B cell (primary cell): ENCODE measurements at regions not wholly inside any gene's neighbourhood (a gene's known extent, or its start where the extent isn't known, plus 50 kb on each side); places are given as distances from the start of the nearest gene placed in this dataset.

Experiments
- ATAC-seq: fragments of 200-7000 bp; cut with Tn5 transposase; one replicate; pipeline ENCODE4 v1.10.0; 2021; ENCODE audit warnings: low read depth, mild to moderate bottlenecking, moderate number of reproducible peaks, moderate library complexity
- CTCF ChIA-PET: fragments of 350-600 bp; sonication (Branson Sonifier 250); formaldehyde crosslinking; loops from one replicate; lab custom pipeline; 2021; ENCODE audit warnings: antibody characterized with exemption, inconsistent platforms; lab: Charles Lee
- POLR2A ChIA-PET: fragments of 350-600 bp; sonication (Branson Sonifier 250); formaldehyde crosslinking; loops from one replicate; lab custom pipeline; 2021; ENCODE audit warnings: antibody characterized with exemption; lab: Charles Lee
- DNase-seq: peaks from one replicate; pipeline ENCODE4 v3.0.0; 2013
- H2AFZ ChIP-seq: 2 replicates; pipeline ENCODE4 v1.6.1; 2012; ENCODE audit warnings: mild to moderate bottlenecking, low read depth, low read length; ENCODE audit not compliant: insufficient read depth, poor library complexity, severe bottlenecking
- H3K27ac ChIP-seq, 2 donors: 1 replicate in 1 of 2; 2 replicates in 1 of 2; pipeline ENCODE4 v1.5.1; 2012 to 2013; ENCODE audit warnings: low read length in 2 of 2, mild to moderate bottlenecking in 2 of 2, moderate library complexity in 1 of 2
- H3K27me3 ChIP-seq, 4 experiments: fragments of 200-600 bp in 1 of 4; sonication (generic) in 1 of 4; replicated peaks in 1 of 4; 1 replicate in 2 of 4; 2 replicates in 2 of 4; pipeline versions ENCODE4 v1.6.1 to v1.7.0; 2013 to 2016; ENCODE audit warnings: low read length in 3 of 4, mild to moderate bottlenecking in 2 of 4, mixed read lengths in 1 of 4, moderate library complexity in 1 of 4; ENCODE audit not compliant: insufficient read depth in 4 of 4, control insufficient read depth in 3 of 4; ENCODE audit errors: control extremely low read depth in 1 of 4
- H3K36me3 ChIP-seq, 2 experiments: replicated peaks in 1 of 2; 1 replicate in 1 of 2; 2 replicates in 1 of 2; pipeline versions ENCODE4 v1.6.1 to v1.7.1; 2013; ENCODE audit warnings: low read length in 1 of 2; ENCODE audit not compliant: insufficient read depth in 2 of 2, control insufficient read depth in 1 of 2; ENCODE audit errors: control extremely low read depth in 1 of 2, extremely low read depth in 1 of 2
- H3K4me1 ChIP-seq, 2 donors: fragments of 200-600 bp in 1 of 2; sonication (generic) in 1 of 2; 1 replicate in 1 of 2; 2 replicates in 1 of 2; pipeline versions ENCODE4 v1.5.1 to v1.6.1; 2013 to 2017; ENCODE audit warnings: low read length in 2 of 2; ENCODE audit not compliant: control insufficient read depth in 2 of 2, insufficient read depth in 2 of 2
- H3K4me2 ChIP-seq: replicated peaks from 2 replicates; pipeline ENCODE3; 2012; ENCODE audit warnings: mild to moderate bottlenecking, low read depth, low read length; ENCODE audit not compliant: poor library complexity, severe bottlenecking
- H3K4me3 ChIP-seq, 5 experiments: fragments of 200-600 bp in 1 of 5; sonication (generic) in 1 of 5; 1 replicate in 3 of 5; 2 replicates in 2 of 5; pipeline versions ENCODE4 v1.5.1 to v1.7.0; 2011 to 2016; ENCODE audit warnings: low read length in 4 of 5, mild to moderate bottlenecking in 4 of 5, low read depth in 2 of 5, control low read depth in 1 of 5, moderate library complexity in 1 of 5; ENCODE audit not compliant: insufficient read depth in 1 of 5; ENCODE audit errors: control extremely low read depth in 1 of 5, extremely low read depth in 1 of 5
- H3K79me2 ChIP-seq: fragments of 200-600 bp; sonication (generic); one replicate; pipeline ENCODE4 v1.6.0; 2016; ENCODE audit warnings: low read length; ENCODE audit not compliant: control insufficient read depth, insufficient read depth
- H3K9ac ChIP-seq: fragments of 200-600 bp; sonication (generic); 2 replicates; pipeline ENCODE4 v1.6.1; 2017; ENCODE audit warnings: mild to moderate bottlenecking, low read length, moderate library complexity
- H3K9me3 ChIP-seq, 3 donors: one replicate each; pipeline versions ENCODE4 v1.6.1 to v1.7.1; 2013; ENCODE audit warnings: low read length in 2 of 3; ENCODE audit not compliant: control insufficient read depth in 2 of 3, insufficient read depth in 1 of 3; ENCODE audit errors: control extremely low read depth in 1 of 3
- H4K20me1 ChIP-seq: 2 replicates; pipeline ENCODE4 v1.6.0; 2012; ENCODE audit warnings: mild to moderate bottlenecking, low read length; ENCODE audit not compliant: insufficient read depth, control insufficient read depth, poor library complexity, severe bottlenecking
- H3K27ac Mint-ChIP-seq: one replicate; pipeline ENCODE4 v1.8.0; 2021; ENCODE audit warnings: mixed read lengths
- H3K27me3 Mint-ChIP-seq: one replicate; pipeline ENCODE4 v1.8.0; 2021; ENCODE audit warnings: mixed read lengths
- H3K4me1 Mint-ChIP-seq: one replicate; pipeline ENCODE4 v1.8.0; 2021; ENCODE audit warnings: mixed read lengths
- H3K4me3 Mint-ChIP-seq: one replicate; pipeline ENCODE4 v1.8.0; 2021; ENCODE audit warnings: mixed read lengths
- H3K9me3 Mint-ChIP-seq: one replicate; pipeline ENCODE4 v1.8.0; 2022; ENCODE audit warnings: mixed read lengths; ENCODE audit not compliant: insufficient read depth
- EZH2 ChIP-seq: IDR thresholded peaks from 2 replicates; pipeline ENCODE4 v1.6.1; 2012; ENCODE audit warnings: borderline replicate concordance, low read depth, mild to moderate bottlenecking, moderate library complexity, low read length; ENCODE audit not compliant: insufficient read depth, poor library complexity, severe bottlenecking
- WGBS: methylation state at CpG from one replicate; pipeline ENCODE4 v1.1.5; 2013; ENCODE audit warnings: missing lambda C conversion rate; ENCODE audit not compliant: insufficient coverage; 5-methylcytosine and 5-hydroxymethylcytosine counted together
- intact Hi-C: fragments of 100-400 bp; cut with micrococcal nuclease; formaldehyde crosslinking; loops from one replicate; pipeline ENCODE4 v1.10.0; 2022
- TF ChIP-seq, protein P1 (sequence below): fragments of 200-600 bp; IDR thresholded peaks from one replicate; pipeline ENCODE4 v1.8.0; 2022; ENCODE audit warnings: antibody characterized with exemption, mild to moderate bottlenecking

DNA sequence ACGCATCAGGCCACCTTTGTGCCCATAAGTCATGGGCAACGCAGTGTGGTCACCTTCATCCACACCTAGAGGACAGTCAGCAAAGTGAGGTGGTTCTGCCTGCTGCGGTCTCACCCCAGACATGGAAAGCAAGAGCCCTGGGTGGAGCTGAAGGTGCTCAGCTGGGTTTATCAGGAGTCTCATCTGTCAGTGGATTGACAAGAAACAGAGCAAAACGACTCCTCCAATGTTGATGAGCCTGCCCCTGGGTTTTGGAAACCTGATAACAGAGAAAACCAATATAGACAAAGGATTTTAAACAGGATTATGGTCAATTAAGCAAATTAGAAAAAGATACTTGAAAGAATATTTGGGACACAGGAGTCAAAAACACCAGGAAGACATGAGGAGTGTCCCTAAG is 229.3 kb upstream of the PRSS58 start:
- Histone ChIP-seq H2AFZ (no peak overlapping the region), H3K36me3 (no peaks in the 10 kb centered on the region), H4K20me1 (no peaks in the 10 kb centered on the region), H3K4me2 (no peak overlapping the region), H3K9me3 (no peaks in the 10 kb centered on the region), H3K9ac (no peak overlapping the region), H3K79me2 (no peaks in the 10 kb centered on the region), H3K27ac (no peak overlapping the region), H3K4me1 (peaks cover 14 to 24% of the 10 kb centered on the region in 2 donors), H3K27me3 (peaks cover 0 to 5% (median 0%) of the 10 kb centered on the region in 4 experiments), H3K4me3 (no peak overlapping the region)
- H3K4me1 Mint-ChIP-seq = peaks cover 25% of the 10 kb centered on the region
- no peak for DNase-seq
- no peak overlapping the region for H3K4me3 Mint-ChIP-seq
- no peaks in the 10 kb centered on the region for H3K9me3 Mint-ChIP-seq
- ChIA-PET CTCF (interaction anchor here (1.0 kb wide), 1 partner anchor 24 kb away, joined by 3 read pairs; no protein-coding TSS in a partner anchor), POLR2A (no interaction called here)
- H3K27ac Mint-ChIP-seq = no peak overlapping the region
- no peak for ATAC-seq
- intact Hi-C loops = no loop called here
- TF ChIP-seq, protein P1, sequence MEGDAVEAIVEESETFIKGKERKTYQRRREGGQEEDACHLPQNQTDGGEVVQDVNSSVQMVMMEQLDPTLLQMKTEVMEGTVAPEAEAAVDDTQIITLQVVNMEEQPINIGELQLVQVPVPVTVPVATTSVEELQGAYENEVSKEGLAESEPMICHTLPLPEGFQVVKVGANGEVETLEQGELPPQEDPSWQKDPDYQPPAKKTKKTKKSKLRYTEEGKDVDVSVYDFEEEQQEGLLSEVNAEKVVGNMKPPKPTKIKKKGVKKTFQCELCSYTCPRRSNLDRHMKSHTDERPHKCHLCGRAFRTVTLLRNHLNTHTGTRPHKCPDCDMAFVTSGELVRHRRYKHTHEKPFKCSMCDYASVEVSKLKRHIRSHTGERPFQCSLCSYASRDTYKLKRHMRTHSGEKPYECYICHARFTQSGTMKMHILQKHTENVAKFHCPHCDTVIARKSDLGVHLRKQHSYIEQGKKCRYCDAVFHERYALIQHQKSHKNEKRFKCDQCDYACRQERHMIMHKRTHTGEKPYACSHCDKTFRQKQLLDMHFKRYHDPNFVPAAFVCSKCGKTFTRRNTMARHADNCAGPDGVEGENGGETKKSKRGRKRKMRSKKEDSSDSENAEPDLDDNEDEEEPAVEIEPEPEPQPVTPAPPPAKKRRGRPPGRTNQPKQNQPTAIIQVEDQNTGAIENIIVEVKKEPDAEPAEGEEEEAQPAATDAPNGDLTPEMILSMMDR = no peak
- no peak for TF ChIP-seq EZH2
- WGBS = 80% methylated on average over 2 of the region's 4 CpGs
- peaks cover 19% of the 10 kb centered on the region for H3K27me3 Mint-ChIP-seq

DNA sequence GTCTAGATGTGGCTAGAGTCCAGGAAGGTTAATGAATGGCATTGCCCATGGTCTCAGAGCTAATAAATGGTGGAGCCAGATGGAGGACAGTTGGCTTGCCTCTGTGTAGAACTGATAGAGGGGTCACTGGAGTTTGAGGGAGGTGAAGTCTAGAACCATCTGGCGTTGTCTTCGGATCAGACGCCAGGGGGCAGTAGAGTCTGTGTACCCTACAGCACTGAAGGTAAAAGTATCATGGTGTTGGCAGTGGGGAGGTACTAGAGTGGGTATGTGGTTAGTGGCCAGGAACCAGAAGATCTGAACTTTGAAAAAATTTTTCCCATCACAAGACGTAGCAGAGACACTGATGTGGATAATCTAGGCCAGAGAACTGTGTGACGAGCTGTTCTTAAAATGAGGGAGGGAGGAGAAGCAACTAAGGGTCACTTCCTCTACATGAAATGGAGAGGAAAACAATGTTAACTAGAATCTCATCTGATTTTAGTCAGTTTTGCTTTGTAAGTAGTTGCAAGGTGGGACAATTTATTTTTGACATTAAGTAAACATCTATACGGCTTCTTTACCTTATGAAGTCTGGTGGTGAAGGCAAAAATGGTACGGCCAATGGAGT is 227.9 kb upstream of the PRSS58 start:
- H3K4me1 Mint-ChIP-seq = peaks cover 25% of the 10 kb centered on the region
- TF ChIP-seq, protein P1 = peak; percentile 17
- no peak for TF ChIP-seq EZH2
- no peak overlapping the region for H3K27ac Mint-ChIP-seq
- ChIA-PET POLR2A (no interaction called here), CTCF (interaction anchor here (0.6 to 1.2 kb wide), 2 partner anchors 30 to 124 kb away, joined by 3 read pairs; no protein-coding TSS in a partner anchor)
- no peaks in the 10 kb centered on the region for H4K20me1 ChIP-seq
- peaks cover 14 to 25% of the 10 kb centered on the region in 2 donors for H3K4me1 ChIP-seq
- no peaks in the 10 kb centered on the region for H3K9me3 Mint-ChIP-seq
- no peaks in the 10 kb centered on the region for H3K79me2 ChIP-seq
- H3K36me3 ChIP-seq = no peaks in the 10 kb centered on the region
- H3K27me3 Mint-ChIP-seq = peaks cover 19% of the 10 kb centered on the region
- H3K27ac ChIP-seq = no peak overlapping the region
- no peak overlapping the region for H3K4me2 ChIP-seq
- H3K27me3 ChIP-seq = peaks cover 0 to 5% (median 0%) of the 10 kb centered on the region in 4 experiments
- no peak overlapping the region for H3K4me3 ChIP-seq
- no peak for DNase-seq
- no peak overlapping the region for H3K4me3 Mint-ChIP-seq
- no peaks in the 10 kb centered on the region for H3K9me3 ChIP-seq
- intact Hi-C loops = no loop called here
- no peak overlapping the region for H3K9ac ChIP-seq
- WGBS = 93% methylated on average over 5 of the region's 7 CpGs
- H2AFZ ChIP-seq = no peak overlapping the region
- no peak for ATAC-seq
